Neutrophil (primary cell): ENCODE measurements at regions not wholly inside any gene's neighbourhood (a gene's known extent, or its start where the extent isn't known, plus 50 kb on each side); places are given as distances from the start of the nearest gene placed in this dataset.
"Not testable (repeated sequence)": the region's sequence is repeated elsewhere in the genome, so short reads cannot be mapped to it uniquely, and the experiment has no call there.

Source experiments
- H3K27ac ChIP-seq: fragments of 200-600 bp; sonication (generic); 2 replicates; pipeline ENCODE4 v1.5.1; 2016; ENCODE audit warnings: mild to moderate bottlenecking, moderate library complexity
- H3K27me3 ChIP-seq: fragments of 200-600 bp; sonication (generic); 2 replicates; pipeline ENCODE4 v1.6.0; 2016; ENCODE audit warnings: mild to moderate bottlenecking
- H3K36me3 ChIP-seq: fragments of 200-600 bp; sonication (generic); 2 replicates; pipeline ENCODE4 v1.5.1; 2017
- H3K4me1 ChIP-seq, 2 experiments: fragments of 200-600 bp in 1 of 2; sonication (generic) in 1 of 2; 1 replicate in 1 of 2; 2 replicates in 1 of 2; pipeline versions ENCODE4 v1.5.1 to v1.6.1; 2013 to 2016; ENCODE audit warnings: low read depth in 1 of 2, low read length in 1 of 2, mild to moderate bottlenecking in 1 of 2, moderate library complexity in 1 of 2; ENCODE audit not compliant: control insufficient read depth in 1 of 2, insufficient read depth in 1 of 2
- H3K4me3 ChIP-seq, 2 experiments: fragments of 200-600 bp in 1 of 2; sonication (generic) in 1 of 2; 1 replicate in 1 of 2; 2 replicates in 1 of 2; pipeline ENCODE4 v1.5.1; 2013 to 2016; ENCODE audit warnings: low read depth in 1 of 2, low read length in 1 of 2, mild to moderate bottlenecking in 1 of 2, moderate library complexity in 1 of 2
- H3K9me3 ChIP-seq: fragments of 200-600 bp; sonication (generic); 2 replicates; pipeline ENCODE4 v1.5.1; 2016
- CTCF ChIP-seq: fragments of 200-600 bp; sonication (generic); IDR thresholded peaks from 2 replicates; pipeline ENCODE4 v1.5.1; 2016; ENCODE audit warnings: antibody characterized with exemption

GRCh38 chr16:29182940-29183868 lies 198.4 kb downstream of the LAT start:
- H3K27me3 ChIP-seq, H3K27ac ChIP-seq, H3K4me3 ChIP-seq, H3K4me1 ChIP-seq, H3K9me3 ChIP-seq: not testable (repeated sequence)
- H3K36me3 ChIP-seq, result peaks cover 21% of the 10 kb centered on the region

GRCh38 chr16:29182501-29182900 lies 197.6 kb downstream of the LAT start:
- TF ChIP-seq CTCF, result no peak

GRCh38 chr16:29181921-29182411 lies 197.1 kb downstream of the LAT start:
- H3K27ac ChIP-seq, H3K9me3 ChIP-seq, H3K4me1 ChIP-seq, H3K4me3 ChIP-seq, H3K27me3 ChIP-seq: not testable (repeated sequence)
- peaks cover 19% of the 10 kb centered on the region for H3K36me3 ChIP-seq

More at GRCh38 chr16:29182501-29182900, 197.6 kb downstream of the LAT start:
- H3K4me1 ChIP-seq, result no peaks in the 10 kb centered on the region
- H3K27ac ChIP-seq, result no peak overlapping the region
- H3K4me3 ChIP-seq, result no peak overlapping the region
- H3K36me3 ChIP-seq, result peaks cover 21% of the 10 kb centered on the region
- no peaks in the 10 kb centered on the region for H3K9me3 ChIP-seq
- no peaks in the 10 kb centered on the region for H3K27me3 ChIP-seq

- not testable (repeated sequence) for H3K9me3 ChIP-seq, H3K4me1 ChIP-seq, H3K27ac ChIP-seq, H3K4me3 ChIP-seq, H3K27me3 ChIP-seq
- peaks cover 17% of the 10 kb centered on the region for H3K36me3 ChIP-seq
Observed at GRCh38 chr16:29181254-29181780, 196.5 kb downstream of the LAT start.

- not testable (repeated sequence) for H3K27ac ChIP-seq, H3K4me3 ChIP-seq, H3K27me3 ChIP-seq, H3K9me3 ChIP-seq, H3K4me1 ChIP-seq
- H3K36me3 ChIP-seq, result peaks cover 19% of the 10 kb centered on the region
Observed at GRCh38 chr16:29180206-29180600, 195.4 kb downstream of the LAT start.

- not testable (repeated sequence) for H3K4me3 ChIP-seq, H3K9me3 ChIP-seq, H3K27me3 ChIP-seq, H3K4me1 ChIP-seq, H3K27ac ChIP-seq
- H3K36me3 ChIP-seq, result peaks cover 17% of the 10 kb centered on the region
Observed at GRCh38 chr16:29179401-29180205, 194.8 kb downstream of the LAT start.

GRCh38 chr16:29177888-29178726 lies 193.3 kb downstream of the LAT start:
- not testable (repeated sequence) for H3K4me1 ChIP-seq, H3K27me3 ChIP-seq, H3K4me3 ChIP-seq, H3K9me3 ChIP-seq, H3K27ac ChIP-seq
- H3K36me3 ChIP-seq, result peaks cover 13% of the 10 kb centered on the region

GRCh38 chr16:29177203-29177887 lies 192.5 kb downstream of the LAT start:
- H3K27me3 ChIP-seq, H3K4me1 ChIP-seq, H3K4me3 ChIP-seq, H3K9me3 ChIP-seq, H3K27ac ChIP-seq: not testable (repeated sequence)
- H3K36me3 ChIP-seq, result peaks cover 11% of the 10 kb centered on the region

GRCh38 chr16:29176822-29177202 lies 192.0 kb downstream of the LAT start:
- H3K9me3 ChIP-seq, H3K27ac ChIP-seq, H3K4me1 ChIP-seq, H3K4me3 ChIP-seq, H3K27me3 ChIP-seq, H3K36me3 ChIP-seq: not testable (repeated sequence)

GRCh38 chr16:29176154-29176470 lies 191.3 kb downstream of the LAT start:
- peaks cover 10% of the 10 kb centered on the region for H3K36me3 ChIP-seq
- H3K4me3 ChIP-seq, H3K9me3 ChIP-seq, H3K27ac ChIP-seq, H3K27me3 ChIP-seq, H3K4me1 ChIP-seq: not testable (repeated sequence)

GRCh38 chr16:29175411-29176153 lies 190.7 kb downstream of the LAT start:
- not testable (repeated sequence) for H3K4me3 ChIP-seq, H3K9me3 ChIP-seq, H3K27me3 ChIP-seq, H3K27ac ChIP-seq, H3K4me1 ChIP-seq
- H3K36me3 ChIP-seq, result peaks cover 10% of the 10 kb centered on the region
